ENCODE measurements at regions not wholly inside any gene's neighbourhood (a gene's known extent, or its start where the extent isn't known, plus 50 kb on each side); places are given as distances from the start of the nearest gene placed in this dataset.

GRCh38 chr3:23044463-23044862 is 158.7 kb upstream of the UBE2E2 start:
- no peak overlapping the region for H4K8ac ChIP-seq (replicated peaks; ENCODE audit: insufficient read length, low read depth, low read length)
- H2BK5ac ChIP-seq (ENCODE audit: insufficient read length, low read length), result no peak overlapping the region
- H3K18ac ChIP-seq (ENCODE audit: insufficient read length, low read depth, low read length), result no peak overlapping the region
- no peaks in the 10 kb centered on the region for H3K4me1 ChIP-seq (ENCODE audit: insufficient read depth, low read length)
- no peak overlapping the region for H2AK5ac ChIP-seq (ENCODE audit: insufficient read length, low read length)
- H4K91ac ChIP-seq (ENCODE audit: insufficient read length, low read depth, low read length), result no peak overlapping the region
- no peaks in the 10 kb centered on the region for H3K27me3 ChIP-seq (ENCODE audit: insufficient read depth, low read length)
- no peak overlapping the region for H3K27ac ChIP-seq (ENCODE audit: insufficient read length, low read depth, low read length)
- no peak overlapping the region for H3K4me2 ChIP-seq (ENCODE audit: insufficient read depth, insufficient read length, low read length)
- no peaks in the 10 kb centered on the region for H3K27me3 Mint-ChIP-seq (ENCODE audit: low read depth)
- no peak overlapping the region for H3T11ph ChIP-seq (ENCODE audit: low read length)
- no peaks in the 10 kb centered on the region for H3K9me3 ChIP-seq (ENCODE audit: control insufficient read depth, low read depth, low read length)
- no peaks in the 10 kb centered on the region for H3K23me2 ChIP-seq (ENCODE audit: insufficient read length, low read depth, low read length, poor library complexity, severe bottlenecking)
- no peak for DNase-seq
- WGBS (ENCODE audit: extremely low coverage, insufficient read length, low lambda C conversion rate), result no CpG with 5 or more reads among the region's 1 CpG
- no peak overlapping the region for H3K27ac Mint-ChIP-seq
- H2BK12ac ChIP-seq (ENCODE audit: insufficient read length, low read depth, low read length), result no peak overlapping the region
- no peak overlapping the region for H3K14ac ChIP-seq (ENCODE audit: insufficient read depth, low read length)
- peaks cover 3 to 7% of the 10 kb centered on the region in 2 experiments for H3K4me1 Mint-ChIP-seq
- no peak overlapping the region for H2BK120ac ChIP-seq (ENCODE audit: low read depth, low read length, poor library complexity, severe bottlenecking)
- no peak overlapping the region for H4K5ac ChIP-seq (ENCODE audit: insufficient read length, low read depth, low read length)
- H2BK20ac ChIP-seq (ENCODE audit: low read depth, low read length, poor library complexity, severe bottlenecking), result no peak overlapping the region
- no peak overlapping the region for H3K23ac ChIP-seq (ENCODE audit: insufficient read length, low read depth, low read length)
- no peaks in the 10 kb centered on the region for H3K79me1 ChIP-seq (ENCODE audit: insufficient read depth, low read depth, low read length, poor library complexity, severe bottlenecking)
- no peak overlapping the region for H3K56ac ChIP-seq (ENCODE audit: insufficient read length, low read depth, low read length)
- H3K79me2 ChIP-seq (ENCODE audit: insufficient read depth, low read length), result no peaks in the 10 kb centered on the region
- peaks cover 27 to 30% of the 10 kb centered on the region in 2 experiments for H3K9me3 Mint-ChIP-seq
- no peak overlapping the region for H2AFZ ChIP-seq (ENCODE audit: low read length)
- H2BK15ac ChIP-seq (ENCODE audit: low read depth, low read length), result no peak overlapping the region
- no peak overlapping the region for H3K9ac ChIP-seq (ENCODE audit: extremely low read depth, insufficient read length, low read length)
- H3K4me3 Mint-ChIP-seq, result no peak overlapping the region
- H4K20me1 ChIP-seq (ENCODE audit: control insufficient read depth, insufficient read depth, insufficient read length), result no peaks in the 10 kb centered on the region
- H3K4ac ChIP-seq (ENCODE audit: low read depth, low read length), result no peak overlapping the region
- peaks cover 10 to 24% (median 10%) of the 10 kb centered on the region in 3 experiments for H3K36me3 Mint-ChIP-seq (ENCODE audit: insufficient read depth in 1 of 3, low read depth in 3 of 3)
- no peak for TF ChIP-seq CTCF (conservative IDR thresholded peaks at IDR 0.05)
